NCI-H1436 (cell line): ENCODE measurements at regions not wholly inside any gene's neighbourhood (a gene's known extent, or its start where the extent isn't known, plus 50 kb on each side); places are given as distances from the start of the nearest gene placed in this dataset.
A peak's percentile ranks its signal among the peaks of the same experiment; 100 is the strongest.

Source experiments
- DNase-seq: peaks from one replicate; lab custom pipeline; 2025; lab: John Stamatoyannopoulos, UW

- no peak for DNase-seq
Observed at GRCh38 chr1:72648465-72648864, 366.1 kb upstream of the NEGR1 start.

DNA sequence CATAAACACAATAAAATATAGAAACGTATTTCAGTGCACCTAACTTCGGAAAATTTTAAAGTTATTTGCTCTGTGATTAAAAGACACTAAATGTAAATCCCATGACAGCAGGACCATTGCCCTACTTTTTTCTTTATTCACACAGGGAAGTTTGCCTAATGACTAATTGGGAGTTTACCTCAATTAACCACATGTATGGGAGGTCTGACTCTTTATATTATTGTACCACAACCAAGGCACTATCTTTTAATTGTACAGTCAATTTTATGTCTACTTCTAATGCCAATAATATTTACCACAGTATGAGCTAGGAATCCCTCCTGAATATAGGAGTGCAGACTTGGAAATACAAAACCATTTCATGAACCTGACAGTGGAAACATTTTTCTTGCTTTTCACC lies 360.8 kb upstream of the NEGR1 start:
- no peak for DNase-seq

DNA sequence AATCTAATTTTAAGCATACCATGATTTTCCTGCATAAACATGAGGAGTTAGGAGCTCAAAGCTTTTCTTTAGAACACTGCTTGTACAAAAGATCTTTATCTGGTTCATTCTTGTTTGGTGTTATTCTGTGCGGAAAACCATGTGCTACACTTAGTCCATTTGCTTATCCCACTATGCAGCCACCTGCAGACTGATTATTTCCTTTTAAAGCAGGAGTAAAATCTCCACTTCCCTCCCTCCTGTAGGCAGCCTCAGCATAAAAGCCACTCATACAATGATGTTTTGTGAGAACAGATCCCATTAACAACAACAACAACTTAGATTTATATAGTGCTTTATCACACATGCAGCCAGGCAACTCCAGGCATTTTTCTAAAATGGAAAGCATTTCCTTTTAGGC lies 355.3 kb upstream of the NEGR1 start:
- DNase-seq = no peak

GRCh38 chr1:72636631-72637030 lies 354.3 kb upstream of the NEGR1 start:
- no peak for DNase-seq

DNA sequence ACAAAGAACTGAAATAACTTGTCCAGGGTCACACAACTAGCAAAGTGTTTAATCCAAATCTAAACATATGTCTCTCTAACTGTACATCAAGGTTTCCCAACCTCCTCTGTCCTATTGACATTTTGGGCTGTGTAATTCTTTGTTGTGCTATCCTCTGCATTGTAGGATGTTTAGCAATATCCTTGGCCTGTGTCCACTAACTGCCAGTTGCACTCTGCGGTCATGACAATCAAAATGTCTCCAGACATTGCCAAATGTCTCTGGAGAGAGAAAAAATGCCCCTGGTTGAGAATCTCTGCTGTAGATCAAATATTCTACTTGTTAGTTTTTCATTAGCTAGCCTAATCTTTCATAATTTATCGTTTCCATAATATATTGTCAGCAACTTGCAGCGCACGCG lies 353.4 kb upstream of the NEGR1 start:
- no peak for DNase-seq

GRCh38 chr1:72634946-72635345 lies 352.6 kb upstream of the NEGR1 start:
- no peak for DNase-seq

- no peak for DNase-seq
Observed at GRCh38 chr1:72631449-72631848, 349.1 kb upstream of the NEGR1 start.

GRCh38 chr1:72623299-72623708 lies 341.0 kb upstream of the NEGR1 start:
- DNase-seq = peak; percentile 55

DNA sequence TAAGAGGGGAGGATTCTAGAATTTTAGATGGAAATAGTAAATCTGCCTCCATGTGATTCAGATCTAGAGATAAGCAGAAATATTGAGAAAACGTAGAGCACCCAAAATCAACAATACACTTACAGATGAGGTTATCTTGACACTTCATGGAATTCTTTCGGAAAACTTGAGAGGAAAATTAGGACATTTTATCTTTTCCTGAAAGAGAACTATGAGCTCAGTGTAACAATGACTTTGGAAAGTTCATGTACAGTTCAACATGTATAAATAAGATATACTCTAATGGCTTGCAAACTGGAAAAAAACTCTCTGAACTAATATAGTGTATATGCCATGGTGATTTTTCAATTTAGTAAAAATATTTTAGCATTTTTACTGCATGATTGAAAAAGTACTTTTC lies 338.1 kb upstream of the NEGR1 start:
- DNase-seq = no peak

DNA sequence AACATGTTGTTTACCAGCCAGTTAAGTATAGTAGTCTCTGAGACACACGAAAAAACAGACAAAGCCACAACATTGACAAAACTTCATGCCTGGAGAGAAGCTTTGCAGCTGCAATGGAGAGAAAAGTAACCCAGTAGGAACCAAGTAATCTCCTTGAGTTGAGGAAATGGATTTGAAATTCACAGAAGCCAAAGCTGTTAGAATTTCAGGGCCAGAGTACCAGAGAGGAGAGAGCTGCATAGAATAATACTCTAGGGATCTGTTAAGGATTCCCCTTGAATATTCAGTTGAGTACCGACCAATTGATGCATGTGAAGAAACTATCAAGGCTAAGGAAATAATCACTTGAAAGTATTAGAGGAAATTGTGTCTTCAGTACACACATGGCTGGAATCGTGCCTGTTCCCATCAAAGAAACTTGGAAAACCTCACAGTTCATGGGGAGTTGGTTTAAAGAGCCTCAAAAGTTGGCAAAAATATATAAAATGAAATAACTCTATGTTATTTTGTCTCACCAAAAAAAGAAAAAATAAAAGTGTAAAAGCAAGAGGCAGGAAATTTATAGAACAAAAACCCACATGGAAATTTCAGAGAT lies 324.0 kb upstream of the NEGR1 start:
- no peak for DNase-seq

- no peak for DNase-seq
Observed at GRCh38 chr1:72601035-72601674, 318.8 kb upstream of the NEGR1 start.

- no peak for DNase-seq
Observed at GRCh38 chr1:72586023-72586685, 303.8 kb upstream of the NEGR1 start.

GRCh38 chr1:72579629-72580028 lies 297.3 kb upstream of the NEGR1 start:
- DNase-seq = no peak

GRCh38 chr1:72570815-72571214 lies 288.5 kb upstream of the NEGR1 start:
- no peak for DNase-seq

GRCh38 chr1:72568113-72568512 lies 285.8 kb upstream of the NEGR1 start:
- no peak for DNase-seq

- DNase-seq = no peak
Observed at GRCh38 chr1:72567521-72567920, 285.2 kb upstream of the NEGR1 start.

GRCh38 chr1:72564749-72565148 lies 282.4 kb upstream of the NEGR1 start:
- no peak for DNase-seq

- peak; percentile 5 for DNase-seq
Observed at GRCh38 chr1:72557446-72558049, 275.2 kb upstream of the NEGR1 start.

GRCh38 chr1:72547412-72547811 lies 265.1 kb upstream of the NEGR1 start:
- peak; percentile 90 for DNase-seq

DNA sequence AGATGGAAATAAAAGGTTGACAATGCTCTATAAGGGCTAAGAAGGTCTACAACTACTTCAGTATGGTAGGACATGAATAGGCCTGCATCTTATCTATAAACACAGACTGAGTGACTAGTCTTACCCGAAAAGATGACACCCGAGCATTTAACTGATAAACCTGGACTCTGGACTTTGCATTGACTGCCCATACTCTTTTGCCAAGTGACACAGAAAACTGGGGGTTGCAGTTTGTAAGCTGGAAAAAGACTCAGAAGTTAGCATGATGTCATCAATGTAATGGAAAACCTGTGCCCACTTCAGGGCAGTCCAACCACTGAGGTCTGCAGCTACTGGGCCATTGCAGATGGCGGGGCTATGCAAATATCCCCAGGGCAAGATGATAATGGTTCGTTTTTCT lies 258.3 kb upstream of the NEGR1 start:
- DNase-seq = no peak

- DNase-seq = no peak
Observed at GRCh38 chr1:72535470-72535869, 253.1 kb upstream of the NEGR1 start.

GRCh38 chr1:72530646-72531045 lies 248.3 kb upstream of the NEGR1 start:
- no peak for DNase-seq

DNA sequence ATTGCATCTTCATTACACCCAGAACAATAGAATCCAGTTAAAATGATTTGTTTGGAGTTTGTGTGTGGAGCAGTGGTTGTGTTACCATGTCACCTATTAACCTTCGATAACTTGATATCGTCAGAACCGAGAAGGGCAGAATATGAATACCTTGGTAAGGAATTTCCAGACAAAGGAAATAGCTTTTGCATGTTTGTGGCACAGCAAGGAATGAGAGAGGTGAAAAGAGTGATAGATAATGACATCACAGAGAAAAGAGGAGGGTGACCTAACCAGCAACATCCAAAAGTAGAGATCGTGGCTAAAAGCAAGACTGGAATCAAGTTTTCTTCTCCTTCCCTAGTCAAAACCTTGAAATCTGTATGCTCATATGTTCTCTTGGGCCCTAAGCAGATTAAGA lies 244.6 kb upstream of the NEGR1 start:
- no peak for DNase-seq
